ENCODE measurements at regions not wholly inside any gene's neighbourhood (a gene's known extent, or its start where the extent isn't known, plus 50 kb on each side); places are given as distances from the start of the nearest gene placed in this dataset.

- no peak for TF ChIP-seq CTCF (IDR thresholded peaks at IDR 0.05; ENCODE audit: poor library complexity)
- TF ChIP-seq EZH2 (IDR thresholded peaks at IDR 0.05; ENCODE audit: borderline replicate concordance), result no peak
These were observed 145.2 kb upstream of the PFKP start for GRCh38 chr10:2921956-2922680.
